ENCODE measurements at regions not wholly inside any gene's neighbourhood (a gene's known extent, or its start where the extent isn't known, plus 50 kb on each side); places are given as distances from the start of the nearest gene placed in this dataset.
"Not testable (repeated sequence)": the region's sequence is repeated elsewhere in the genome, so short reads cannot be mapped to it uniquely, and the experiment has no call there.

DNA sequence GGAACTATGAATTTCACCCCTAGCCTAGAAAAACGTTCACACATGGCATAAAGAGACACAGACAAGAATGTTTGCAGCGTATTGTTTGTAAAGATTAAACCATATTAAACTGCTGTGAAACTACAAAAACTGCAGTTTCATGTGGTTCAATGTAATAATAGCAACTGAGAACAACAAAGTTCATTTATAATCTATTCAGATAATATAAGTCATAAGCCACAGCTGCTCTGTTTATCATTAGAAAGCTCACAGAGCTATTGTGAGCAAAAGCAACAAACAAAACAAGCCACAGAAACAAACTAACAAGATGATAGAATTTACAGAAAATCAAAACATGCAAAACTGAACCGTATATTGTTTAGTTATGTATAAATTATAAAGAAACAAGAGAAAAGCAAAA lies 113.5 kb downstream of the AHR start:
- TF ChIP-seq ELF1 (IDR thresholded peaks at IDR 0.05), result no peak
- Histone ChIP-seq H3K9me2 (0 out of 2 replicates have a peak, but pooled peaks cover 4% of the 10 kb centered on the region), H4K20me1 (ENCODE audit: insufficient read depth) (no peaks in the 10 kb centered on the region), H3K36me3 (replicated peaks in 1 of 2; ENCODE audit: control insufficient read depth in 1 of 2, insufficient read depth in 2 of 2, low read length in 1 of 2) (no peaks in the 10 kb centered on the region), H3K4me3 (ENCODE audit: low read depth in 2 of 2, low read length in 1 of 2) (no peak overlapping the region), H3K27ac (ENCODE audit: low read depth in 2 of 2, low read length in 1 of 2) (no peak overlapping the region), H3F3A (replicated peaks; ENCODE audit: insufficient read depth) (no peaks in the 10 kb centered on the region), H3K4me1 (ENCODE audit: control insufficient read depth in 1 of 2, insufficient read depth in 2 of 2, low read depth in 1 of 2, low read length in 1 of 2) (no peaks in the 10 kb centered on the region; a peak in 2 of 4 replicates), H3K9me3 (no peaks in the 10 kb centered on the region), H3K4me2 (no peak overlapping the region), H2AFZ (ENCODE audit: low read depth) (peak overlapping the region; percentile 18; the same call in 1 of the 2 replicates), H3K9ac (no peak overlapping the region), H3K79me2 (ENCODE audit: insufficient read depth) (no peaks in the 10 kb centered on the region), H3K27me3 (ENCODE audit: insufficient read depth) (peaks cover 30% of the 10 kb centered on the region; the same call in 1 of the 2 replicates)
- DNase-seq, result no peak
- CTCF ChIA-PET, result interaction anchor here (0.6 kb wide), 1 partner anchor 35 kb away, joined by 3 read pairs; no protein-coding TSS in a partner anchor
- POLR2A ChIA-PET, result no interaction called here
- 8% methylated on average over 3 of the region's 3 CpGs for WGBS (ENCODE audit: low lambda C conversion rate)

DNA sequence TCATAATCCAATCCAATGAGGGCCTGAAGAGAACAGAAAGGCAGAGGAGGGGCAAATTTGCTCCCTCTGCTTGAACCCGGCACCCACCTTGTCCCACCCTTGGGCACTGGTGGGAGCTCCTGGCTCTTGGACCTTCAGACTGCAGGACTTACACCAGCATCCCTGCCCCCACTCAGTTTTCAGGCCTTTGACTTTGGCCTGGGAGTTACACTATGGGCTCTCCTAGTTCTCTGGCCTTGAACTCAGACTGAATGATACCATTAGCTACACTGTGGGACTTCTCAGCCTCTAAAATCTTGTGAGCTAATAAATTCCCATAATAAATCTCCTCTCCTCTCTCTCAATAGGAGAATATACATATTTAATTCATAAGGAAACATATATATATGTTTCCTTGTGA lies 114.4 kb downstream of the AHR start:
- no peaks in the 10 kb centered on the region for H3K79me2 ChIP-seq (ENCODE audit: insufficient read depth)
- no peak overlapping the region for H3K9ac ChIP-seq
- H2AFZ ChIP-seq (ENCODE audit: low read depth), result no peak overlapping the region
- ChIA-PET CTCF (no interaction called here), POLR2A (no interaction called here)
- no peaks in the 10 kb centered on the region; a peak in 1 of 4 replicates for H3K4me1 ChIP-seq (ENCODE audit: control insufficient read depth in 1 of 2, insufficient read depth in 2 of 2, low read depth in 1 of 2, low read length in 1 of 2)
- H3K4me2 ChIP-seq, result no peak overlapping the region
- H3K9me3 ChIP-seq, result no peaks in the 10 kb centered on the region
- no peak overlapping the region for H3K27ac ChIP-seq (ENCODE audit: low read depth in 2 of 2, low read length in 1 of 2)
- 0% methylated on average over 1 of the region's 1 CpG for WGBS (ENCODE audit: low lambda C conversion rate)
- 0 out of 2 replicates have a peak, but pooled peaks cover 4% of the 10 kb centered on the region for H3K9me2 ChIP-seq
- no peak overlapping the region for H3K4me3 ChIP-seq (ENCODE audit: low read depth in 2 of 2, low read length in 1 of 2)
- TF ChIP-seq, protein P1, sequence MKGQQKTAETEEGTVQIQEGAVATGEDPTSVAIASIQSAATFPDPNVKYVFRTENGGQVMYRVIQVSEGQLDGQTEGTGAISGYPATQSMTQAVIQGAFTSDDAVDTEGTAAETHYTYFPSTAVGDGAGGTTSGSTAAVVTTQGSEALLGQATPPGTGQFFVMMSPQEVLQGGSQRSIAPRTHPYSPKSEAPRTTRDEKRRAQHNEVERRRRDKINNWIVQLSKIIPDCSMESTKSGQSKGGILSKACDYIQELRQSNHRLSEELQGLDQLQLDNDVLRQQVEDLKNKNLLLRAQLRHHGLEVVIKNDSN (IDR thresholded peaks at IDR 0.05; ENCODE audit: borderline replicate concordance, low read depth), result no peak
- TF ChIP-seq FOXM1 (IDR thresholded peaks at IDR 0.05; ENCODE audit: low read depth), result no peak
- no peak for TF ChIP-seq NFIC (IDR thresholded peaks at IDR 0.05; ENCODE audit: borderline replicate concordance)
- no peaks in the 10 kb centered on the region for H4K20me1 ChIP-seq (ENCODE audit: insufficient read depth)
- no peaks in the 10 kb centered on the region for H3F3A ChIP-seq (replicated peaks; ENCODE audit: insufficient read depth)
- peaks cover 30% of the 10 kb centered on the region; the same call in 1 of the 2 replicates for H3K27me3 ChIP-seq (ENCODE audit: insufficient read depth)
- DNase-seq, result no peak
- no peaks in the 10 kb centered on the region for H3K36me3 ChIP-seq (replicated peaks in 1 of 2; ENCODE audit: control insufficient read depth in 1 of 2, insufficient read depth in 2 of 2, low read length in 1 of 2)

DNA sequence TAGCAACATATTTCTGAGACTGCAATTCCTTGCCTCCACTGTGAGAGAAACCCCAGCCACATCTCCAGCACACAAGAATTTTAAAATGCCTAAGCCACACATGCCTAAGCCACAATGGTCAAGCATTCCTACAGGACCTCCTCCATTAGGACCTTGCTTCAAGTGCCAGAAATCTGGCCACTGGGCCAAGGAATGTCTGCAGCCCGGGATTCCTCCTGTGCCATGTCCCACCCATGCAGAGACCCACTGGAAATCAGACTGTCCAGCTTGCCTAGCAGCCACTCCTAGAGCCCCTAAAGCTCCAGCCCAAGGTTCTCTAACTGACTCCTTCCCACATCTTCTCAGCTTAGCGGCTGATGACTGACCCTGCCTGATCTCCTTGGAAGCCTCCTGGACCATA lies 117.5 kb downstream of the AHR start:
- H4K20me1 ChIP-seq (ENCODE audit: insufficient read depth), result no peaks in the 10 kb centered on the region
- WGBS (ENCODE audit: low lambda C conversion rate), result 9% methylated on average over 2 of the region's 2 CpGs
- H3K79me2 ChIP-seq (ENCODE audit: insufficient read depth), result no peaks in the 10 kb centered on the region
- no peak overlapping the region for H2AFZ ChIP-seq (ENCODE audit: low read depth)
- no peaks in the 10 kb centered on the region for H3K9me3 ChIP-seq
- no peak overlapping the region for H3K27ac ChIP-seq (ENCODE audit: low read depth in 2 of 2, low read length in 1 of 2)
- H3K4me2 ChIP-seq, result no peak overlapping the region
- H3F3A ChIP-seq (replicated peaks; ENCODE audit: insufficient read depth), result no peaks in the 10 kb centered on the region
- no peaks in the 10 kb centered on the region for H3K36me3 ChIP-seq (replicated peaks in 1 of 2; ENCODE audit: control insufficient read depth in 1 of 2, insufficient read depth in 2 of 2, low read length in 1 of 2)
- H3K27me3 ChIP-seq (ENCODE audit: insufficient read depth), result peaks cover 30% of the 10 kb centered on the region; the same call in 1 of the 2 replicates
- H3K9me2 ChIP-seq, result no peaks in the 10 kb centered on the region
- DNase-seq, result no peak
- TF ChIP-seq ELF1 (IDR thresholded peaks at IDR 0.05) (no peak), MXI1 (IDR thresholded peaks at IDR 0.05; ENCODE audit: low read depth, low read length) (no peak)
- no peaks in the 10 kb centered on the region for H3K4me1 ChIP-seq (ENCODE audit: control insufficient read depth in 1 of 2, insufficient read depth in 2 of 2, low read depth in 1 of 2, low read length in 1 of 2)
- no peak overlapping the region for H3K9ac ChIP-seq
- no peak overlapping the region for H3K4me3 ChIP-seq (ENCODE audit: low read depth in 2 of 2, low read length in 1 of 2)
- ChIA-PET CTCF (no interaction called here), POLR2A (no interaction called here)

DNA sequence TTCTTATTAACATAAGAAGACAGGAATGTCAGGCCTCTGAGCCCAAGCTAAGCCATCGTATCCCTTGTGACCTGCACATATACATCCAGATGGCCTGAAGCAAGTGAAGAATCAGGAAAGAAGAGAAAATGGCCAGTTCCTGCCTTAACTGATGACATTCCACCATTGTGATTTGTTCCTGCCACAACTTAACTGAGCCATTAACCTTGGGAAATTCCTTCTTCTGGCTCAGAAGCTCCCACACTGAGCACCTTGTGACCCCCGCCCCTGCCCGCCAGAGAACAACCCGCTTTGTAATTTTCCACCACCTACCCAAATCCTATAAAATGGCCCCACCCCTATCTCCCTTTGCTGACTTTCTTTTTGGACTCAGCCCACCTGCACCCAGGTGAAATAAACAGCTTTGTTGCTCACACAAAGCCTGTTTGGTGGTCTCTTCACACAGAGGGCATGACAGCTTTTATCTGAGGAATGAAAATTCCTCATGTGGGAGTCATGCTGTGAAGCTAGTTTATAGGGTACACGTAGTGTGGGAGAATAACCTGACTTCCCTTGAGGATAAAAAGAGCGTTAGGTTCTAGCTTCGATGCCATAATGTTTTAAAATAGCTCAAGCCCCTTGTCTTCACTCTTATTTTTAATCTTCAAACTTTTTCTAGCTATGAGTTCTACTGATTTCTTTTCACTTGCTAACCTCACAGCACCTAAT lies 122.0 kb downstream of the AHR start:
- DNase-seq; H4K20me1 ChIP-seq (ENCODE audit: insufficient read depth); H3K4me3 ChIP-seq (ENCODE audit: low read depth in 2 of 2, low read length in 1 of 2); POLR2A ChIA-PET; H3K27ac ChIP-seq (ENCODE audit: low read depth in 2 of 2, low read length in 1 of 2); H2AFZ ChIP-seq (ENCODE audit: low read depth); H3K4me1 ChIP-seq (ENCODE audit: control insufficient read depth in 1 of 2, insufficient read depth in 2 of 2, low read depth in 1 of 2, low read length in 1 of 2); H3K4me2 ChIP-seq; H3K9me3 ChIP-seq; H3K9me2 ChIP-seq; H3K9ac ChIP-seq; H3K79me2 ChIP-seq (ENCODE audit: insufficient read depth); H3F3A ChIP-seq (replicated peaks; ENCODE audit: insufficient read depth); H3K36me3 ChIP-seq (replicated peaks in 1 of 2; ENCODE audit: control insufficient read depth in 1 of 2, insufficient read depth in 2 of 2, low read length in 1 of 2); H3K27me3 ChIP-seq (ENCODE audit: insufficient read depth): not testable (repeated sequence)
- WGBS (ENCODE audit: low lambda C conversion rate), result 15% methylated on average over 7 of the region's 7 CpGs
- CTCF ChIA-PET, result interaction anchor here (1.0 kb wide), 1 partner anchor 12 kb away, joined by 4 read pairs; no protein-coding TSS in a partner anchor

All from SK-N-SH (cell line).